ENCODE measurements at regions not wholly inside any gene's neighbourhood (a gene's known extent, or its start where the extent isn't known, plus 50 kb on each side); places are given as distances from the start of the nearest gene placed in this dataset.
"Not testable (repeated sequence)": the region's sequence is repeated elsewhere in the genome, so short reads cannot be mapped to it uniquely, and the experiment has no call there.

GRCh38 chr4:161329852-161330251, 833.9 kb downstream of the FSTL5 start:
- DNase-seq (ENCODE audit: low spot score): no peak
- in situ Hi-C loops (cut with HindIII; ENCODE audit: low sequenced_read_pairs): no loop called here

DNA sequence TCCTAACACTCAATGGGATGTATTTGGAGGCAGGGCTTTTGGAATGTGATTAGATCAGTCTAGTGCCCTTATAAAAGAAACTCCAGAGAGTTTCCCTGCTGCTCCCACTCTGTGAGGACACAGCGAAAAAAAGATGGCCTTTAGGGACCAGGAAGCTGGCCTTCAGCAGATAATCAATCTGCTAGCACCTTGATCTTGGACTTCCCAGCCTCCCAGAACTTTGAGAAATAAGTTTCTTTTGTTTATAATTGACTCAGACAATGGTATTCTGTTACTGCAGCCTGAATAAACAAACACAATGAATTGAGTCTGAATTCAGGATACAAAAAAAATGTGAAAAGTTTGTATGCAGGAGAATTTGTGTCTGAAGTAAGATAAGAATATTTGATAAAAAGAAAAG, 842.1 kb downstream of the FSTL5 start:
- DNase-seq (ENCODE audit: low spot score): no peak
- in situ Hi-C loops (cut with HindIII; ENCODE audit: low sequenced_read_pairs): no loop called here

GRCh38 chr4:161320377-161320776, 843.4 kb downstream of the FSTL5 start:
- peak; percentile 24 for DNase-seq (ENCODE audit: low spot score)
- in situ Hi-C loops (cut with HindIII; ENCODE audit: low sequenced_read_pairs): no loop called here

DNA sequence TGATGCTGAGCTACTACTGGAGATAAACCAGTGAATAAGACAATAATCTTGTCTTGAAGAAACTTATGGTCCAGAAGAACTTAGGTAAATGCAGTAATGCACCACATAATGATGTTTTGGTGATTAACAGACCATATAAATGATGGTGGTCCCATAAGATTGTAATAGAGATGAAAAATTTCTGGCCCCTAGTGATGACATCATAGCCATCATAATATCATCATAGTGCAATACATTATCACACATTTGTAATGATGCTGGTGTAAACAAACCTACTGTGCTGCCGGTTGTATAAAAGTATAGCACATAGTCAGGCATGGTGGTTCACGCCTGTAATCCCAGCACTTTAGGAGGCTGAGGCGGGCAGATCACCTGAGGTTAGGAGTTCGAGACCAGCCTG, 846.8 kb downstream of the FSTL5 start:
- in situ Hi-C loops (cut with HindIII; ENCODE audit: low sequenced_read_pairs): no loop called here
- no peak for DNase-seq (ENCODE audit: low spot score)

DNA sequence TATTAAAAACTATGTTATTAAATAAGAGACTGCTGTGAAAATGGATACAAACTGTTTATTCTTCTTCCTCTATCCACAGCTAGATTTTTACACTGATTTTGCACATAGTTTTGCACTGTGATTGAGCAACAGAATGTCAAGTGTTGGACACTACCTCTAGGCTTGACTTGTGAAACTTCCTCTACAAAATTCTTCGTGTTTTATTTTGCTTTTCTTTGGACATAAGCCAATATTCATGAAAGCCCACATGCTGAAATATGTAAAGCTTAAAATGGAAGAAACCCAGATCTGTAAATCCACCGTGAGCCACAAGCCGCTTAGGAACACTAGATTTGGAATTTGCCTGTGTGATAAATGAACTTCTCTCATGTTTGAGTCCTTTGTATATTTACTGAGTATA, 849.4 kb downstream of the FSTL5 start:
- no peak for DNase-seq (ENCODE audit: low spot score)
- in situ Hi-C loops (cut with HindIII; ENCODE audit: low sequenced_read_pairs): no loop called here

DNA sequence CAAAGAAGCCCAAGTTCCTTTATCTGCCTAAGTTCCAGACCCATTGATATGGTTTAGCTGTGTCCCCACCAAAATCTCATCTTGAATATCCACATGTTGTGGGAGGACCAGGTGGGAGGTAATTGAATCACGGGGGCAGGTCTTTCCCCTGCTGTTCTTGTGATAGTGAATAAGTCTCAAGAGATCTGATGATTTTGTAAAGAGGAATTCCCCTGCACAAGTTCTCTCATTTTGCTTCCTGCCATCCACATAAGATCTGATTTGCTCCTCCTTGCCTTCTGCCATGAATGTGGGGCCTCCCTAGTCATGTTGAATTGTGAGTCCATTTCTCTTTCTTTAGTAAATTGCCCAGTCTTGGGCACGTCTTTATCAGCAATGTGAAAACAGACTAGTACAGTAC, 860.2 kb downstream of the FSTL5 start:
- in situ Hi-C loops (cut with HindIII; ENCODE audit: low sequenced_read_pairs): no loop called here

GRCh38 chr4:161291222-161291621, 872.6 kb downstream of the FSTL5 start:
- DNase-seq (ENCODE audit: low spot score): no peak
- in situ Hi-C loops (cut with HindIII; ENCODE audit: low sequenced_read_pairs): no loop called here

More for the DNA sequence above, 860.2 kb downstream of the FSTL5 start:
- no peak for DNase-seq (ENCODE audit: low spot score)

- in situ Hi-C loops (cut with HindIII; ENCODE audit: low sequenced_read_pairs): no loop called here
- DNase-seq (ENCODE audit: low spot score): no peak
These were observed 876.0 kb downstream of the FSTL5 start for GRCh38 chr4:161287678-161288352.

DNA sequence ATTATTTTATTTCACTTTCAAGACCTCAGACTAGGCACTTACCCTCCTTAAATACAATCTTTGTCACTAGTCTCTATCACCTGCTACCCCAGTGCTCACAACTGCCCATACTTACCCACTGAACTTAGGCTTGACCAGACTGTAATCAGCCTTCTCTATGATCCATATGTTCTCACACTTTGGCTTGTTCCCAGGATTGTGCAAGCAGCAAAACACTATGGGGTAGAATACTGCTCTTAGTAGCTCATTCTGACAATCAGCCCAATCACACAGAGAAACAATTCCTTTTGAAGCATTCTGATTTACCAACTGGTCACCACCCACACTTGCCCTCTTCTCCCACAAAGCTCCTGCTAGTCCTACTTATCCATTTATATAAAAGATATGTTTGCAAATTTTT, 878.3 kb downstream of the FSTL5 start:
- DNase-seq (ENCODE audit: low spot score): no peak
- in situ Hi-C loops (cut with HindIII; ENCODE audit: low sequenced_read_pairs): no loop called here

- in situ Hi-C loops (cut with HindIII; ENCODE audit: low sequenced_read_pairs): no loop called here
- no peak for DNase-seq (ENCODE audit: low spot score)
These were observed 882.9 kb downstream of the FSTL5 start for GRCh38 chr4:161280929-161281328.

- in situ Hi-C loops (cut with HindIII; ENCODE audit: low sequenced_read_pairs): no loop called here
These were observed 884.7 kb downstream of the FSTL5 start for GRCh38 chr4:161279095-161279494.

DNA sequence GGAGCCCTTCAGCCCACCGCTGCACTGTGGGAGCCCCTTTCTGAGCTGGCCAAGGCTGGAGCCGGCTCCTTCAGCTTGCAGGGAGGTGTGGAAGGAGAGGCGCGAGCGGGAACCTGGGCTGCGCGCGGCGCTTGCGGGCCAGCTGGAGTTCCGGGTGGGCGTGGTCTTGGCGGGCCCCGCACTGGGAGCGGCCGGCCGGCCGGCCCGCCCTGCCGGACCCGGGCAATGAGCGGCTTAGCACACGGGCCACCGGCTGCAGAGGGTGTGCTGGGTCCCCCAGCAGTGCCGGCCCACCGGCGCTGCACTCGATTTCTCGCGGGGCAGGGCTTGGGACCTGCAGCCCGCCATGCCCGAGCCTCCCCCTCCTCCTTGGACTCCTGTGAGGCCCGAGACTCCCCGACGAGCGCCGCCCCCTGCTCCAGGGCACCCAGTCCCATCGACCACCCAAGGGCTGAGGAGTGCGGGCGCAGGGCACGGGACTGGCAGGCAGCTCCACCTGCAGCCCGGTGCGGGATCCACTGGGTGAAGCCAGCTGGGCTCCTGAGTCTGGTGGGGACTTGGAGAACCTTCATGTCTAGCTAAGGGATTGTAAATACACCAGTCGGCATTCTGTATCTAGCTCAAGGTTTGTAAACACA, 886.5 kb downstream of the FSTL5 start:
- in situ Hi-C loops (cut with HindIII; ENCODE audit: low sequenced_read_pairs); DNase-seq (ENCODE audit: low spot score): not testable (repeated sequence)

More at GRCh38 chr4:161279095-161279494, 884.7 kb downstream of the FSTL5 start:
- no peak for DNase-seq (ENCODE audit: low spot score)

- in situ Hi-C loops (cut with HindIII; ENCODE audit: low sequenced_read_pairs): no loop called here
- DNase-seq (ENCODE audit: low spot score): no peak
These were observed 890.2 kb downstream of the FSTL5 start for GRCh38 chr4:161273607-161274006.

- no peak for DNase-seq (ENCODE audit: low spot score)
- in situ Hi-C loops (cut with HindIII; ENCODE audit: low sequenced_read_pairs): no loop called here
These were observed 903.0 kb downstream of the FSTL5 start for GRCh38 chr4:161260819-161261218.

- in situ Hi-C loops (cut with HindIII; ENCODE audit: low sequenced_read_pairs): no loop called here
- DNase-seq (ENCODE audit: low spot score): no peak
These were observed 907.1 kb downstream of the FSTL5 start for GRCh38 chr4:161256716-161257115.

- in situ Hi-C loops (cut with HindIII; ENCODE audit: low sequenced_read_pairs): no loop called here
- no peak for DNase-seq (ENCODE audit: low spot score)
These were observed 907.6 kb downstream of the FSTL5 start for GRCh38 chr4:161256172-161256571.

GRCh38 chr4:161254375-161254774, 909.4 kb downstream of the FSTL5 start:
- in situ Hi-C loops (cut with HindIII; ENCODE audit: low sequenced_read_pairs): no loop called here
- DNase-seq (ENCODE audit: low spot score): no peak

DNA sequence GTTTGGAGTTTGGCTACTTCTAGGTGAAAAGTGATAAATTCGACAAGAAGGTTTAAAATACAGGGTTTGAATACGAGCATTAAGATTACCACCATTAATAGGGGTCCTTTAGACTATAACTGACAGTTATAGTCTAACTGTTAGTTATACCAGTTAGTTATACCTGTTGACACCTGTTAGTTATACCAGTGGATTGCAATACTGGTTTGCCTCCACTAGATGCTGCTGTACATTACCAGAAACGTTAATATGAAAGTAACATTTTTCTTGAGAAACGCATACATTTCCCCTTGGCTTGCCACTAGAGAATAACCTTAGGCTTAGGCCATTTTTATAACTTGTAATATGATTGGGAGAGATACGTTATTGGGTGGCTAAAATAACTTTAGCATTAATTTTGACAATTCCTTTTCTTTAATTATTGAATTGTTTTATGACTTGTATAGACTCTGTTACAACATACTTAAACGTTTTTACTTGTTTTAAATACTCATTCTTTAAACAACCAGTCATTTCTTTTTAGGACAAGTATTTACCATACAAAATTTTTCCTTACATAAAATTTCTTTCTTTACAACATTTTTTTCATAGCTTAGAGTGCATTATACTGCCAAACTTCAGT, 911.2 kb downstream of the FSTL5 start:
- no peak for DNase-seq (ENCODE audit: low spot score)

GRCh38 chr4:161249779-161250440, 913.9 kb downstream of the FSTL5 start:
- in situ Hi-C loops (cut with HindIII; ENCODE audit: low sequenced_read_pairs): no loop called here
- no peak for DNase-seq (ENCODE audit: low spot score)

More for the DNA sequence above, 911.2 kb downstream of the FSTL5 start:
- in situ Hi-C loops (cut with HindIII; ENCODE audit: low sequenced_read_pairs): no loop called here

DNA sequence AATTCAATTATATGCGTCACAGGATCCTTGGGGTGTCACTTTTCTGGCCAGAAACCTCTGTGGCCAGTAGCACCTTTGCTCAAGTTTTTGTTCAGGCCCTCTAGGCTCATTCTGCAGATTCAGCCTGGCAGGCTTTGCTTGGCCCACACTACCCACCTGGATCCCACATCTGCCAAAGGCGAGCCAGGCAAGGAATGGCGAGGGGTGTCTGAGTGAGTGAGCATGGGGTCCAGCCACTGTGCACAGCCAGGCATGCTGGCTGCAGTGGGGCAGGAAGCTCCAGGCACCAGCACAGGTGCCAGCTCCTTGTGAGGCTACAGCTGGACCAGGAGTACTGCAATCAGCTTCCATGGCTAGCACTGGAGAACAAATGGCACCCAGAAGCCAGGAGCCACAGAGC, 914.9 kb downstream of the FSTL5 start:
- in situ Hi-C loops (cut with HindIII; ENCODE audit: low sequenced_read_pairs): no loop called here
- DNase-seq (ENCODE audit: low spot score): no peak
